Nephron progenitor cell (in vitro differentiated cells): ENCODE measurements at regions not wholly inside any gene's neighbourhood (a gene's known extent, or its start where the extent isn't known, plus 50 kb on each side); places are given as distances from the start of the nearest gene placed in this dataset.

ENCODE experiments used
- DNase-seq: peaks from one replicate; pipeline ENCODE4 v3.0.0; 2021
- H3K27ac Mint-ChIP-seq: 2 replicates; pipeline ENCODE4 v1.8.0; 2021; ENCODE audit warnings: mild to moderate bottlenecking, moderate library complexity, mixed read lengths
- H3K27me3 Mint-ChIP-seq: 2 replicates; pipeline ENCODE4 v1.8.0; 2021; ENCODE audit warnings: mild to moderate bottlenecking, low read depth, mixed read lengths; ENCODE audit not compliant: poor library complexity
- H3K36me3 Mint-ChIP-seq: 2 replicates; pipeline ENCODE4 v1.8.0; 2021; ENCODE audit warnings: low read depth, mixed read lengths
- H3K4me1 Mint-ChIP-seq: 2 replicates; pipeline ENCODE4 v1.8.0; 2021; ENCODE audit warnings: mixed read lengths
- H3K4me3 Mint-ChIP-seq: 2 replicates; pipeline ENCODE4 v1.8.0; 2021; ENCODE audit warnings: mild to moderate bottlenecking, moderate library complexity, mixed read lengths
- H3K9me3 Mint-ChIP-seq: 2 replicates; pipeline ENCODE4 v1.8.0; 2021; ENCODE audit warnings: mild to moderate bottlenecking, moderate library complexity, mixed read lengths
- CTCF ChIP-seq: fragments of 200-600 bp; sonication (generic); IDR thresholded peaks from 2 replicates; pipeline ENCODE4 v1.5.0; 2021; ENCODE audit warnings: antibody characterized with exemption

- H3K36me3 Mint-ChIP-seq, result peaks cover 5% of the 10 kb centered on the region
- H3K9me3 Mint-ChIP-seq, result peaks cover 24% of the 10 kb centered on the region
- H3K4me3 Mint-ChIP-seq, result no peak overlapping the region
- H3K27me3 Mint-ChIP-seq, result no peaks in the 10 kb centered on the region
- H3K27ac Mint-ChIP-seq, result no peak overlapping the region
- H3K4me1 Mint-ChIP-seq, result no peaks in the 10 kb centered on the region
- no peak for TF ChIP-seq CTCF
- DNase-seq, result no peak
These were observed 58.5 kb downstream of the MAIP1 start for GRCh38 chr2:200013906-200014305.

- H3K9me3 Mint-ChIP-seq, result peaks cover 33% of the 10 kb centered on the region
- H3K36me3 Mint-ChIP-seq, result peaks cover 2% of the 10 kb centered on the region
- no peak overlapping the region for H3K4me3 Mint-ChIP-seq
- no peak overlapping the region for H3K27ac Mint-ChIP-seq
- no peaks in the 10 kb centered on the region for H3K27me3 Mint-ChIP-seq
- no peak for DNase-seq
- no peak for TF ChIP-seq CTCF
- no peaks in the 10 kb centered on the region for H3K4me1 Mint-ChIP-seq
These were observed 66.2 kb downstream of the MAIP1 start for GRCh38 chr2:200021449-200022114.

DNA sequence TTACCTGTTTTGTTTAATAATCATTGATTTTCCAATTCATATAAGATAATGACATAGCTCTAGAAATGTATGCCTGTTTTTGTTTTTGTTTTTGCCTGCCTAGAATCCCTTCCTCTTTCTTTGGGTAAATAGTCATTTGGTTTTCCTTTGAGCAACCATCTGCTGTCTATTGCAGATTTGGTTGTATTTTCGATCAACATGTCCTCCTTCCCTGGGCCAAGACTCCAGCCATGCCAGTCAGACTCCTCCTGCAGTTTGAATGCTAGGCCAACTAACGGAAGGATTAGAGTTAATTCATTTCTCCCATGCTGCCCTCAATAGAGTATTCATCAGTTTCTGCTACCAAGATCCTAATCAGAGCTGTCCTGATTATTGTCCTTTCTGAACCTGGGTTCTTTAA, 67.1 kb downstream of the MAIP1 start:
- H3K27ac Mint-ChIP-seq, result no peak overlapping the region
- no peaks in the 10 kb centered on the region for H3K4me1 Mint-ChIP-seq

GRCh38 chr2:200023570-200023969, 68.2 kb downstream of the MAIP1 start:
- peaks cover 22% of the 10 kb centered on the region for H3K9me3 Mint-ChIP-seq
- no peaks in the 10 kb centered on the region for H3K4me1 Mint-ChIP-seq

More for the DNA sequence above, 67.1 kb downstream of the MAIP1 start:
- no peak for TF ChIP-seq CTCF
- H3K27me3 Mint-ChIP-seq, result no peaks in the 10 kb centered on the region
- H3K36me3 Mint-ChIP-seq, result no peaks in the 10 kb centered on the region
- DNase-seq, result no peak
- no peak overlapping the region for H3K4me3 Mint-ChIP-seq
- H3K9me3 Mint-ChIP-seq, result peaks cover 31% of the 10 kb centered on the region

GRCh38 chr2:200025717-200026116, 70.3 kb downstream of the MAIP1 start:
- Mint-ChIP-seq H3K36me3 (no peaks in the 10 kb centered on the region), H3K27ac (no peak overlapping the region), H3K4me3 (no peak overlapping the region), H3K27me3 (no peaks in the 10 kb centered on the region), H3K4me1 (no peaks in the 10 kb centered on the region), H3K9me3 (peaks cover 14% of the 10 kb centered on the region)
- DNase-seq, result no peak
- no peak for TF ChIP-seq CTCF

More at GRCh38 chr2:200023570-200023969, 68.2 kb downstream of the MAIP1 start:
- no peak overlapping the region for H3K4me3 Mint-ChIP-seq
- H3K36me3 Mint-ChIP-seq, result no peaks in the 10 kb centered on the region
- no peak for TF ChIP-seq CTCF
- no peak for DNase-seq
- H3K27me3 Mint-ChIP-seq, result no peaks in the 10 kb centered on the region
- no peak overlapping the region for H3K27ac Mint-ChIP-seq
